GM04504 (cell line): ENCODE measurements at regions not wholly inside any gene's neighbourhood (a gene's known extent, or its start where the extent isn't known, plus 50 kb on each side); places are given as distances from the start of the nearest gene placed in this dataset.
"Not testable (repeated sequence)": the region's sequence is repeated elsewhere in the genome, so short reads cannot be mapped to it uniquely, and the experiment has no call there.

ENCODE experiments used
- DNase-seq: peaks from one replicate; pipeline ENCODE4 v3.0.0-alpha.2; 2012; ENCODE audit warnings: low read depth

DNA sequence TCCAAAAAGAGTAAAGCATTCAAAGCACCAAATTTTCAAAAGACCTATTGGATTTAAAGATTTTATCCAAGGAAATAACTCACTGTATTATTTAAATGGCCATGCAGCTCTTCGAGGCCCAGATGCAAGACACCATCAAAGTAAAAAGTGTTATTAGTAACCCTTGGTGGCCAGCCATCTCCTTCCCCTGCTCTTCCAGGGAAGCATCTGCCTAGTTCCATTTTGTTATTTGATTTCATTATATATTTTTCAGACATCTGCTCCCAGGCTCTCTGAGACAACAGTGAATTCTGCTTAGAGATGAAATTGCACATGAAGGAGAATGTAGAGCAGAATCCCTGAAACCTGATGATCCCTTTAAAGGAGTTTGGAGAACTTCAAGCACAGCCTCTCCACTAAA lies 252.3 kb upstream of the TBX18 start:
- no peak for DNase-seq

DNA sequence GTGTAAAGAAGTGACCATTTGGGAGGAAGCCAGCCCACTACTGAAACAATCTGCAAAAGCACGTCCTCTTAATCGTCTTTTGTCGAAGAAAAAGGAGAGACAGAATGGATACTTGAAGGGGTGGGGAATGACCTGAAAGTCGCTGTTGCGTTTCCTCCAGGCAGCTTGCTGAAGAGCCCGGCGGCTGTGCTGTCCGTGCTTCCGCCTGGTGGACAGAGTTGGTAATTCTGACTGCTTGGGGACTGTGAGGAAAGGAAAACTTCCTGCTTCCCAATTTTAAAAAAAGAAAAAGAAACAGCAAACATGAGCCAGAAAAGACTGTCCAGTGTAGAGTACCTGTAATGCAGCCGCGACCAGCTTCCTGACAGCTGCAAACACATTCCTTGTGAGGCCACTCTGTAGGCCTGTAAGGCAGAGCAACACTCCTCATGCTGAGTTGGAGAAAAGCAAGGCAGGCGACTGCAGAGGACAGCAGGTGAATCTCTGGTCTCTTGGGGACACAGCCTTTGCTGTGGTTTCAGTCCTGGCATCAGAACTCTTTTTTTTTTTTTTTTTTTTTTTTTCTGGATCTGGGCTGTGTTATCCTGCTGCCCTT lies 251.1 kb upstream of the TBX18 start:
- DNase-seq: no peak

DNA sequence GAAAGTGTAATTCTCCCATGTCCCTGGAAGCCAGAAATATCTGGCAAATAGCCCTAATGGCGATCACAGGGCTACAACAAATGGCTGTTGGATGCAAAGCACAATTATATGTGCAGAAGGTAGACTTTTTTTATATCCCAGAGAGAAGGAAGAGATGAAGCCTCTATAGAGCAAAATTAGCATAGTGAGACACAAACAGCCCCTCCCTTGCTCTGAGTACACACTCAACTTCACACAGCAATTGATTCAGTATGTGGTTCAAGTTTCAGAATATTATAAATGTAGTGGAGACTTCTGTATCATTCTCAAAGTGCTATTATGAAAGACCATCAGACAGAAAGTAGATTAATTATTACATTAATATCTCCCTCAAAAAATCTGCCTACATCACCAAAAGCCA lies 246.5 kb upstream of the TBX18 start:
- DNase-seq: no peak

DNA sequence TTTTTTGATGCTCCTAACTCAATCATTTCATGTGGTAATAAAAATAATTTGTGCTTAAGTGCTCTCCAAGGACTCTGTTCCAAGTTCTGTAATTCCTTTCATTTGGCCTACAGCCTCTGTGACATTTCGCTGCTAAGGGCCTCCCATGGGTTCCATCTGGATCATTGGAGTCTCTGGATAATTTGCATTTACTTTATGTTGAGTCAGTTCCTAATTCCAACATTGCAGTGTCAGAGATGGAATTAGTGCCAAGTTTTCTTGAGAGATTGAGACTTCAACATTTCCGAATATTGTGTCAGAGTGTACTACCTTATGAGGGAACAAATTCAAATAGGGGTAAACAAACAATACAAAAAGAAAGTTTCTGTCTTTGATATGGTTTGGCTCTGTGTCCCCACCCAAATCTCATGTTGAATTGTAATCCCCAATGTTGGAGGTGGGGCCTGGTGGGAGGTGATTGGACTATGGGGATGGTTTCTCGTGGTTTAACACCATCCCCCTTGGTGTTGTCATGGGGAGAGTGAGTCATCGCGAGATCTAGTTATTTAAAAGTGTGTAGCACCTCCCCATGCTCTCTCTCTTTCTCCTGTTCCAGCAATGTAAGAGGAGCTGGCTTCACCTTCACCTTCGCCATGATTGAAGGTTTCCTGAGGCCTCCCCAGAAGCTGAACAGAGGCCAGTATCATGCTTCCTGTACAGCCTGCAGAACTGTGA lies 244.1 kb upstream of the TBX18 start:
- DNase-seq: peak; percentile 10

DNA sequence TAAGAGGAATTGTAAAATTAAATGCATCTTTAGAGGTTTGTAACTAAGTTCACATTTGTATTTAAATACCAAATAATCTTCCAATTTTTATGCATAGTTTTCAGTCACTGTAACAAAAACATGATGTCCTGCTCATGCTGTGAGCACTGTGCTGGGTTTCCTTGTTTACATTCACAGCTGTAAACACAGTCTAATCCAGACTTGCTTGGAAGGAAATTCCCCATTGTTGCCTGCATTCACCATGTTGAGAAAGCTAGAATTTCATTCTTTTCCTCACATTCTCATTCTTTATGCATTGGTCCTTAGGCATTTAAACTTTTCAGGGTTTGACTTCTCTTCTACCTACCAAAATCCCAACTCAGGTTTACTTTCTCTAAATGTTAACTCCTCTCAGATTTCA lies 242.0 kb upstream of the TBX18 start:
- DNase-seq: no peak

DNA sequence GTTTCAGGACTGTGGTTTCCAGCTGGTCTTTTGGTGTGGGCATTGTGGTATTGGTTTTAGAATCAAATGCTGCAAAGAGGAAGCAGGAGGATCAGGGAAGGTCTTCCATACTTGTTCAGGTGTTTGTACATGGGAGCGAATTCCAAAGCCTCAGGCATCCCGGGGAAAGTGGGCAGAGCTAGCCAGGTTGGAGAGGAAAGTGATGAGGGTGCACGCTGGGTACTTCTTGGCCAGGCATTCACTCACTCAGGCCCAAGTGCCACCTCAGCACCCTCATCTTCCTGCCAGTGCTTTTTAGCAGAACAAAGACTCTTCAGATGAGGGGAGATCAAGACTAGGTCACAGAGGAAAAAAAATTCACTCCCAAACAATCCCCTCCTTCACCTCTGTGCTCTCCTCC lies 241.1 kb upstream of the TBX18 start:
- no peak for DNase-seq

DNA sequence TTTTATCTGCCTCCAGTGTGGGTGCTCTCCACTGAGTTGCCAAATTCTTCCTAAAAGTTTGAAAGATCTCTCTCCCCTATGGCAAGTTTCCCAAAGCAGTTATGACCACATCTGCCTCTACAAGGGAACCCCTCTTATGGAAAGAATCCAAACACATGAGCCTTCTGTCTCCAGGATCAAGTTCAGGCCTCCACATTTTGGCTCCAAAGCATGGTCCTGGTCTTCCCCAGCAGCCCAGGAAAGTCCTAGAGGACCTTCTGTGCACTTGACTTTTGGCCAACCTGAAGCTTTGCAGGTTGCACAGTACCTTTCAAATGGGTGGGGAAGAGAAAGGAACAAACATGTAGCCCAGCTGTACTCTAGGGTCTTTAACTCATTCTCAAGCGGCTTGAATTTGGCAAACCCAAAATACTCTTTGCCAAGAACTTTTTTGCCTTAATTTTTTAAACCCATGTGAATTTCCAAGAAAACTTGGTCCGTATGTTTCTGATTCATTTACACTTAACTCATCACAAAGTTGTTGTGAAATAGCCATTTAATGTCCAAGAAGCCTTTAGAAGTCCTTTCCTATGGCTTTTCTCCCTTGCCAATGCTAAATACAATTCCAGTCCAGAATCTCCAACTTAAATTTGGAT lies 240.1 kb upstream of the TBX18 start:
- no peak for DNase-seq

DNA sequence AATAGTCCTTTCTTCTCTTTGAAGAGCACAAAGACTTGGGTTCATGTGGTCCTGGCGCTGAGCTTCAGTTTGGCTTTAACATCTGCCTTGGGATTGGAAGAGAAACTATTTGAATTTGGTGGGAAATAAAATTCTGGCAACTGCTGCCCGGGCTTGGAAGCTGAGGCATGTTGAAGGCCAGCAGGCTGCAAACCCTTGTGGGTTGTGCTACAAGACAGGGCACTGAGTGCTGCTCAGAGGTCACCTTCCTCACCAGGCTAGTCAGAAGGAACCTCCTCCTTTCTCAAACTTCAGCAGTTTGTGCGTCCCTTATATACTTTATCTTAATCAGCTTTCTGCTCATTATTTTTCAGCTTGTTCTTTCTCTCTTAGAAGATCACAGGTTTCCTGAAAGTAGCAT lies 238.4 kb upstream of the TBX18 start:
- no peak for DNase-seq

DNA sequence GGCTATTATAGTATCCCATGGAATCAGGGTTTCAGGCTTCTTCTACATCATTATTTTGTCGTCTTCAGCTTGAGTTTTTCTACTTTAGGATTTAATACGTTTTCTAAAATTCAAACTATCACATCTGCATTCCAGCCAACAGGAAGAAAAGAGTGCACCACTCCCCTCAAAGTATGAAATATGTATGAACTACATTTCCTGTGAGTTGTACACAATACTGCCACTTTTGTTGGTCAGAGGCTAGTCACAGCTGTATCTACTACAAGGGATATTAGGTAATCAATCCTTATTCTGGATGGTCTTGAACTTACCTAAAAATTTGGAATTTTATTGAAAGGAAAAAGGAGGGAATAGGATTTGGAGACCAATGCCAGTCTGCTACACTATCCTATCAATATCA lies 235.6 kb upstream of the TBX18 start:
- DNase-seq: no peak

DNA sequence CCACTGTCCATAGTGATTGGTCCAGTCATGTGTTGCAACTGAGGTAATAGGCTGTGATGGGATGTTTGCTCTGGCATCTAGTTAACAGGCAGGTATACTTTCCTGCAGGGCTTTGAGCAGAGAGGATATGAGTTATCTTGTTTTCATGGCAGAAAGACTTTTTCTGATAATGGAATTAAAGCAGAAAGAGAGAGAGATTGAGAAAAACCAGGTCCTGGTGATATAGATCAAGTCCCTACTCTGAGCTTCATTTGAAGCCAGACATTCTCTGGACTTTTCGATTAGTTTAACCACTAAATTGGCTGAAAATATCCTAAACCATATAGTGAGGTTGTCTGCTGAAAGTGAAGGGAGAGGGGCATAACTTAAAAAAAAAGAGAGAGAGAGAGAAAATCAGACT lies 233.8 kb upstream of the TBX18 start:
- no peak for DNase-seq

DNA sequence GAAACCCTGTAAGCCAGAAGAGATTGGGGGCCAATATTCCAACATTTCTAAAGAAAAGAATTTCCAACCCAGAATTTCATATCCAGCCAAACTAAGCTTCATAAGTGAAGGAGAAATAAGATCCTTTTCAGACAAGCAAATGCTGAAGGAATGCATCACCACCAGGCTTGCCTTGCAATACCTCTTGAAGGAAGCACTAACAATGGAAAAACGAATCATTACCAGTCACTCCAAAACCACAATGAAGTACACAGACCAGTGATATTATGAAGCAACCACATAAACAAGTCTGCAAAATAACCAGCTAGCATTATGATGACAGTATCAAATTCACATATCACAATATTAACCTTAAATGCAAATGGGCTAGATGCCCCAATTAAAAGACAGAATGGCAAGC lies 224.4 kb upstream of the TBX18 start:
- DNase-seq: not testable (repeated sequence)

DNA sequence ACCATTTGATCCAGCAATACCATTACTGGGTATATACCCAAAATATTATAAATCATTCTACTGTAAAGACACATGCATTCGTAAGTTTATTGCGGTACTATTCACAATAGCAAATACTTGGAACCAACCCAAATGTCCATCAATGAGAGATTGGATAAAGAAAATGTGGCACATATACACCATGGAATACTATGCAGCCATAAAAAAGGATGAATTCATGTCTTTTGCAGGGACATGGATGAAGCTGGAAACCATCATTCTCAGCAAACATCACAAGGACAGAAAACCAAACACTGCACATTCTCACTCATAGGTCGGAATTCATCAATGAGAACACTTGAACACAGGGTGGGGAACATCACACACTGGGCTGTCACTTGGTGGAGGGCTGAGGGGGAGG lies 221.1 kb upstream of the TBX18 start:
- not testable (repeated sequence) for DNase-seq

DNA sequence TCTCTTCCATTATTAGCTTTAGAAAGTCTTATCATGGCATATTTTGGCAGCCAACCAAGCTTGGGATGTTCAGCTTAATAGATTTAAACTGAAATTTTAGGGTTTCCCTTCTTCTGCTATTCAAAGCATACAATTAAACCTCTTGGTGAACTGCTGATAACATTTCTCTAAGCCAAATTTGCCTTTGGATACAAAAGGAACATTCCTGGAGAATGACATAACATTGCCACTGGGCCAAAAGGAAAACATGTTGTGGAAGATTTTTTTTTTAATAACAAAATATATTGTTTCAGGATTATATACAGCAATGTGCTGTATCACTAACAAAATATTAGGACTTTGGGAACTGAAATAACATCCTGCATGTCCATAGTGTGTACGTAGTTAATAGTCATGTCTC lies 215.1 kb upstream of the TBX18 start:
- no peak for DNase-seq

DNA sequence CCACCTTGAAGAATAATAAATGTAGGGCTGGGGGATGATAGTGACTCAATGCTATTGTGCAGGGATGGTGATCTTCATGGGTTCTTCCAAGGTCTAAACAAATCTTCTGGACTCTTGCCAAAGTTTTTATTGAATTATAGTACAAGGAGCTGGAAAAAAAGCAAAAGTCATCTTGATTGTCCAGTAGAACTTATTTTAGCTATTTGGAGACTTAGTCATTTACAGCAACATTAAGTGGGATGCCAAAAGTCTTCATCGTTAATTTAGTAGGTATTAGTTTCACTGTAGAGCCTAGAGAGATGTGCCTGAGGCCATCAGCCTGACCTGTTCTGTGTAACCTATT lies 212.9 kb upstream of the TBX18 start:
- DNase-seq: no peak

DNA sequence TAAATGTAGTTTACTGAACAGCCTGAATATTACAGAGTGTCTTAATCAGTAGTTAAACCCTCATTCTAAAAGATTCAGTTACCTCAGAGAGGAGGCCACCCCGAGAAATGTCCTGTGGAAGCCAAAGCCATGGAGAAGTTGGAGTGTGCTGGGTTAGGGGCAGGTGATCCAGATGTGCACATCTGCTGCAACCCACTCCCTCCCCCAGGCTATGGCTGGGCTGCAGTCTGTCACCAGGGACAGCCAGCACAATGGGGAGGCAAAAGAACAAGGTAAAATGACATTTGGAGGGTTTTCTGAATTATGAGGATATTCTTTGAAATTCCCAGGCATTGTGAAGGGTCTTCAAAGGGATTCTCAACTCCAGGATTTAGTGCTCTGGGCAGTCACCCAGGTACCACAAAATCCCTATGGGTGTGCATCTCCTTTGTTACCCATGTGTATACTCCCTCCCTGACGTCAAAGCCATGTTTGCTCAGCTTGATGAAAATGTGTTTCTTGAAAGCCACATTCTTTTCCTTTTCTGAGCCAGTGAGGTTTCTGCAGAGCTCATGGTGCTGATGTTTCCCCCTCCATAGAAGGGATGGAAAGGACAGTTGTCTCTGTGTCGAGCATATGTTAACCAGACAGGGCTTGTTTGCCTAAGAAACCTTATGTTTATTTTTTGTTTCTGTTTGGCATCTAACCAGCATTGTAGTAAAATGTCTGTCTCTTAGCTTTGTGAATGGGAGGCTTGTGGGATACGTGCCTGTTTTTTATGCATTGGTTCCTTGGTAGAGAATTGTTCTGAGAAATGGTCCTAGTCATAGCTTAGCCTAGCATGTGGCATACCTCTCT lies 212.3 kb upstream of the TBX18 start:
- DNase-seq: no peak

DNA sequence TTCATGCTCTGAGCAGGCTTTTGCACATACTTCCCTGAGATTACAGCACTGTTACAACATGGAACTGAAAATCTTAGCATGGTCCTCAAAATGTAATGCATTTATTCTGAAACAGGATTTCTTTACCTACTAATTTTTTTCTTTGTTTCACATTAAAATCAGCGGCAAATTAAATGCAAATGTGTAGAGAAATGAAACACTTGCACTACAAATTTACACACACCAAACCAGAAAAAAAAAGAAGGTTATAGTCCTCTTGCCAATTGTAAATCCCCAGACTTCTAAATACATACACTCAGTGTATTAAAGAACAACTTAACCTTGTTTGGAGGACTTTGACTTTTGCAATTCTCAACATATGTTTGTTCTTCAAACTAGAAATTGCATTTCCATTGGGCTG lies 210.9 kb upstream of the TBX18 start:
- no peak for DNase-seq

DNA sequence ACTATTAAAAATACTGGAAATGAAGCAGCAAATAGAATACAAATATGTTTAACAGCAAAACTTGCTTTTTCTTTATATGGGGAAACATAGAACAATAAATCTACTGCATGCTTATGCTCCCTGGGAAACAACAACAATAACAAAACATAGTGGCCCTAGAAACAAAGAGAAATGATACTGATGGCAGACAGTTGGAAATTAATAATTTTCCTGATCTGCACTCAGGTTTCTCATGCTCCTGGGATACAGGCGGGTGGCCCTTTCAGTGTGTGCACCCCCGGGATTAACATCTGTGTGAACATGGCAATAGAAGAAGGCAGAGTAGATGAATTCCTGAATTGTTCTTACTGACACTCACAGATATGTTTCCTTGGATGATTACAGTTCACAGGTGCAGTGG lies 209.2 kb upstream of the TBX18 start:
- DNase-seq: no peak

DNA sequence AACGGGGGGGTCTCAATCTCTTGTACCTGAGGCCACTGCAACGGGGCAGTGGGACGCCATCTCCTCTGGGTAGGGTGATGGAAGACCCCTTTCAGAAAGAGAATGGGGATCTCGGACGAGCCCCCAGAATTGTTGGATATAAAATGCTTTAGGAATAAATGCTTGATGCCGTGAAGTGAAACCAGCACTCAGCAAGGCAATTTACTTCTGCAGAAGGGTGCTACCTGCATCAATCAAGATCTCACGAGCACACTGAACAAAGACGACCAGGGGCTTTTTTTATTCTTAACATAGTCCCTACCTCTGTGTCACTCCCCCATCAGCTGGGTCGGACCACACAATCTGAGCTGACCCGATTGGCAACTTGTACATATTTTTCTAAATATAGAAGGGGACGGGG lies 203.6 kb upstream of the TBX18 start:
- DNase-seq: no peak

DNA sequence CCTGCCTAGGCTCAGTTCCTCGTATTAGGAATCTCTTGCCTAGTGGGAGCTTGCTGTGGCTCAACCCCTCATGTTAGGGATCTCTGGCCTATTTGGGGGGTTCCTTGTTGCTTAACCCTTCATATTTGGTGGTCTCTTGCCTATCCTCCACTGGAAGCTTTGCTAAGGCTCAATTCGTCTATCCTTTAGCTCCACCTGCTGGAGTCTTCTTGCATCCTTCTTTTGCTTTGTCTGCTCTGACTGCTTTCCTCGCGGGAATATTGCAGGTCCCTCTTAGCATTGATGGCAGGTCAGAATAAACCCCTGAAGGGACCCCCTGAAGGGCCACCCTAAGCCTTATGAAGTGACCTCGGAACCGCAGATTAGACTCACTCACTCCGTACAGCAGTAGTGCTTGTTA lies 203.0 kb upstream of the TBX18 start:
- DNase-seq: peak; percentile 13

DNA sequence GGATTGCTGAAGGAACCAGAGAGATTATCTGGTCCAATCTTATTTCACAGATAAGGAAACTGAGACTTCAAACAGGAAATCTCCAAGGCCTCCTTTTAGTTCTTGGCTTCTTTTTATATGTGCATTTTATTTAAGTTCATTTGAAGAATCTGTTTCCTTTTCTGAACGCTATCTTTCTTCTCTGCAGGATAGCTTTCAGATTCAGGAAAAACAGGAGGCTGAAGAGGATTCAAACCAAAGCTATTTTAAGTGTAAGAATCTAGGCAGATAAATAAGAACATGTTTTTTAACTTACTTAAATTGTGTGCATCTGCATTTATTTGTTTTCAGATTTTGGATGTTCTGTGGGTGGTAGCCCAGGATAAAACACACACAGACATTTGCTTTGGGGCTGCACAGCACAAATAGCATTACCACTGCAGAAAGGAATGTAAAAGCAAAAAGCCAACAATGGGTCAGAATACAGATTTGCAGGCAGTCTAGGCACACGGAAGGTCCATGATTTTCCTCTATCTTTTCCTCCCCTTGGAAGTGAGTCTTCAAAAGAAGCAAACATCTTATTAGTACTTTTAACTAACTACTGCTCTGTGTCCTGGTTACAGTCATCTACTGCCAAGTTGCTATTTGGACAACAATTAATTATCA lies 188.8 kb upstream of the TBX18 start:
- DNase-seq: no peak

DNA sequence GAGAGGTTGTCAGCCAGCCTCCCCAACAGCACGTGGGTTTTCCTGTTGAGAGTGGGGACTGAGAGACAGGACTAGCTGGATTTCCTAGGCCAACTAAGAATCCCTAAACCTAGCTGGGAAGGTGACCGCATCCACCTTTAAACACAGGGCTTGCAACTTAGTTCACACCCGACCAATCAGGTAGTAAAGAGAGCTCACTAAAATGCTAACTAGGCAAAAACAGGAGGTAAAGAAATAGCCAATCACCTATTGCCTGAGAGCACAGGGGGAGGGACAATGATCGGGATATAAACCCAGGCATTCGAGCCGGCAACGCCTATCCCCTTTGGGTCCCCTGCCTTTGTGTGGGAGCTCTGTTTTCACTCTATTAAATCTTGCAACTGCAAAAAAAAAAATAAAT lies 180.5 kb upstream of the TBX18 start:
- not testable (repeated sequence) for DNase-seq

DNA sequence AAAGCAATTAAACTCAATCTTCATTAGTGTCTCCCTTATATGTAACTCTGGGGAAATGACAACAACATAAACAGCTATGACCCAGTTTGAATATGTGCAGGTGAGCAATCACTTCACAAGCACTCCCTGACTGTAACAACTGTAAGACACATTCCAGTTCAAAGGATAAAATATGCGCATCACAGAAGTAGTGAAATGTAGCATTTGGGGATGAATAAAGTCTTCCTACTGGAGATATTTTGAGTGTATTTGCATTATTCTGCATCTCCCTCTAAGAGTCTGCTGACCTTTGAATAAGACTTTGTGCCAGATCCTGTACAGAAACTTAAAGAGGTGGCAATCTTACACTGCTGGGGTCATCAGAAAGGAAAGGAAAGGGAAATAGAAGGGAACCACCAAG lies 179.5 kb upstream of the TBX18 start:
- DNase-seq: no peak

DNA sequence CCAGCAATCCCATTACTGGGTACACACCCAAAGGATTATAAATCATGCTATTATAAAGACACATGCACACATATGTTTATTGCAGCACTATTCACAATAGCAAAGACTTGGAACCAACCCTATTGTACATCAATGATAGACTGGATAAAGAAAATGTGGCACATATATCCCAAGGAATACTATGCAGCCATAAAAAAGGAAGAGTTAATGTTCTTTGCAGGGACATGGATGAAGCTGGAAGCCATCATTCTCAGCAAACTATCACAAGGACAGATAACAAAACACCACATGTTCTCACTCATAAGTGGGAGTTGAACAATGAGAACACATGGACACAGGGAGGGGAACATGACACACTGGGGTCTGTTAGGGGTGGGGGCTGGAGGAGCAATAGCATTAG lies 177.2 kb upstream of the TBX18 start:
- not testable (repeated sequence) for DNase-seq
